ENCODE measurements at regions not wholly inside any gene's neighbourhood (a gene's known extent, or its start where the extent isn't known, plus 50 kb on each side); places are given as distances from the start of the nearest gene placed in this dataset.
"Not testable (repeated sequence)": the region's sequence is repeated elsewhere in the genome, so short reads cannot be mapped to it uniquely, and the experiment has no call there.

- DNase-seq (no peak), ATAC-seq (no peak)
- intact Hi-C loops (cut with micrococcal nuclease), result no loop called here
Observed at GRCh38 chr6:998551-998950, 305.6 kb upstream of the EXOC2 start.

GRCh38 chr6:996271-996852, 303.4 kb upstream of the EXOC2 start:
- intact Hi-C loops (cut with micrococcal nuclease), result no loop called here
- ATAC-seq, result no peak
- no peak for DNase-seq

GRCh38 chr6:991192-991591, 298.3 kb upstream of the EXOC2 start:
- DNase-seq, result no peak
- no peak for ATAC-seq
- intact Hi-C loops (cut with micrococcal nuclease), result no loop called here

GRCh38 chr6:984031-984430, 291.1 kb upstream of the EXOC2 start:
- DNase-seq, result no peak
- intact Hi-C loops (cut with micrococcal nuclease), result no loop called here
- no peak for ATAC-seq

GRCh38 chr6:978937-979685, 286.2 kb upstream of the EXOC2 start:
- DNase-seq, result no peak
- ATAC-seq, result no peak
- intact Hi-C loops (cut with micrococcal nuclease), result no loop called here

GRCh38 chr6:977226-977625, 284.3 kb upstream of the EXOC2 start:
- ATAC-seq; intact Hi-C loops (cut with micrococcal nuclease); DNase-seq: not testable (repeated sequence)

- intact Hi-C loops (cut with micrococcal nuclease), result no loop called here
- DNase-seq (no peak), ATAC-seq (no peak)
Observed at GRCh38 chr6:971981-972640, 279.2 kb upstream of the EXOC2 start.

GRCh38 chr6:968791-969190, 275.9 kb upstream of the EXOC2 start:
- no peak for ATAC-seq
- intact Hi-C loops (cut with micrococcal nuclease), result no loop called here
- no peak for DNase-seq

GRCh38 chr6:967701-968100, 274.8 kb upstream of the EXOC2 start:
- no peak for ATAC-seq
- DNase-seq, result no peak
- intact Hi-C loops (cut with micrococcal nuclease), result no loop called here

GRCh38 chr6:965343-965742, 272.4 kb upstream of the EXOC2 start:
- DNase-seq (no peak), ATAC-seq (no peak)
- intact Hi-C loops (cut with micrococcal nuclease), result no loop called here

- ATAC-seq (no peak), DNase-seq (no peak)
- intact Hi-C loops (cut with micrococcal nuclease), result no loop called here
Observed at GRCh38 chr6:963456-963855, 270.5 kb upstream of the EXOC2 start.

GRCh38 chr6:961407-961960, 268.5 kb upstream of the EXOC2 start:
- intact Hi-C loops (cut with micrococcal nuclease), result no loop called here
- ATAC-seq (no peak), DNase-seq (no peak)

- DNase-seq (no peak), ATAC-seq (no peak)
- intact Hi-C loops (cut with micrococcal nuclease), result no loop called here
Observed at GRCh38 chr6:960356-960755, 267.4 kb upstream of the EXOC2 start.

- DNase-seq (no peak), ATAC-seq (no peak)
- intact Hi-C loops (cut with micrococcal nuclease), result no loop called here
Observed at GRCh38 chr6:958488-958887, 265.5 kb upstream of the EXOC2 start.

- ATAC-seq, result no peak
- intact Hi-C loops (cut with micrococcal nuclease), result no loop called here
Observed at GRCh38 chr6:951399-952181, 258.7 kb upstream of the EXOC2 start.

GRCh38 chr6:947235-947934, 254.4 kb upstream of the EXOC2 start:
- ATAC-seq, result no peak
- no peak for DNase-seq
- intact Hi-C loops (cut with micrococcal nuclease), result no loop called here

More at GRCh38 chr6:951399-952181, 258.7 kb upstream of the EXOC2 start:
- DNase-seq, result no peak

GRCh38 chr6:946546-946945, 253.6 kb upstream of the EXOC2 start:
- DNase-seq (no peak), ATAC-seq (no peak)
- intact Hi-C loops (cut with micrococcal nuclease), result no loop called here

GRCh38 chr6:939526-940252, 246.8 kb upstream of the EXOC2 start:
- intact Hi-C loops (cut with micrococcal nuclease), result no loop called here
- ATAC-seq (no peak), DNase-seq (no peak)

Measured in left ventricle myocardium superior (tissue), 1 donor.